Renal cortical epithelial cell (primary cell): ENCODE measurements at regions not wholly inside any gene's neighbourhood (a gene's known extent, or its start where the extent isn't known, plus 50 kb on each side); places are given as distances from the start of the nearest gene placed in this dataset.
"Not testable (repeated sequence)": the region's sequence is repeated elsewhere in the genome, so short reads cannot be mapped to it uniquely, and the experiment has no call there.

ENCODE experiments used
- DNase-seq: peaks from one replicate; pipeline ENCODE4 v3.0.0-alpha.2; 2011; ENCODE audit warnings: low read depth

GRCh38 chr4:27720010-27720766 lies 859.5 kb downstream of the STIM2 start:
- DNase-seq, result no peak

- DNase-seq, result no peak
These were observed 860.6 kb downstream of the STIM2 start for GRCh38 chr4:27721193-27721592.

GRCh38 chr4:27728892-27729291 lies 868.3 kb downstream of the STIM2 start:
- no peak for DNase-seq

GRCh38 chr4:27742816-27743215 lies 882.2 kb downstream of the STIM2 start:
- DNase-seq, result no peak

- no peak for DNase-seq
These were observed 899.3 kb downstream of the STIM2 start for GRCh38 chr4:27759611-27760575.

DNA sequence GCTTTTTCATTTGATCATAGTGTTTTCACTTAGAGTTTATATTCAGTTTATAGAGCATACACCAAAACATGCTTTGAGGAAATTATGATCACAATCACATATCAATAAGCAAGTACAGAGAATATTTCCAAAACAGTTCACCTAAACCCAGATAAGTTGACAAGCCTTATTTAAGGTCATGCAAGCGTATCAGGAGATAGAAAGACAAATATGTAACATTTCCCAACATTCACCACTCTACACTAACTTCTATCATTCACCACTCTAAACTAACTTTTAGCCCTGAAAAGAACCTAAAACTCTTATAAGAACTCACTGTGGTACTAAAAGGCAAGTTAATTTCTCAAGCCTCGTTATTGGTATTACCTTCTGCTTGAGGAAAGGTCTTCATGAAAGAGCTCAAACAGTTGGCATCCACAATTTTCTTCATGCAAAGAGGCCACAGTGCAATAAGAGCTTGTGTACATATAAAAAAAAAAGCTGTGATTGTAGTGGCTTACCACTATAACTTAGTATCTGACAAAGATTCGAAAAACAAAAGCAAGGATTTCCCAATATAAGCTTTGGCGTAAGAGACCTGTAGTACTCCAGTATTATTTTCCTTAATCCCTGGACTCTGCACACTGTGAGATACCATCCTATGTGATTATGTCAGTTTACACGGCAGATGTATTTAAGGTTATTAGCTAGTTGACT lies 903.3 kb downstream of the STIM2 start:
- DNase-seq, result no peak

DNA sequence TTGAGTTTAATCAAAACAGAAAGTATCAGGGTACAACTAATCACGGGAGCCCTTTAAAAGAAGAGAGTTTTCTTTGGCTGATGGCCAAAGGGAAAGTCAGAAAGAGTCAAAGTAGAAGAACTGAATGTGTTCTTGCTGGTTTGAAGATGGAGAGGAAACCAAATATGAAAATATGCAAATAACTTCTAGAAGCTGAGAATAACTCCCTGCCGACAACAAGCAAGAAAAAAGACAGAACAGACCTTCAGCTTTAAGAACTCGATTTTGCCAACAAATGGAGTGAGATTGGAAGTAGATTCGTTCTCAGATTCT lies 903.8 kb downstream of the STIM2 start:
- no peak for DNase-seq

GRCh38 chr4:27770895-27771294 lies 910.3 kb downstream of the STIM2 start:
- no peak for DNase-seq

DNA sequence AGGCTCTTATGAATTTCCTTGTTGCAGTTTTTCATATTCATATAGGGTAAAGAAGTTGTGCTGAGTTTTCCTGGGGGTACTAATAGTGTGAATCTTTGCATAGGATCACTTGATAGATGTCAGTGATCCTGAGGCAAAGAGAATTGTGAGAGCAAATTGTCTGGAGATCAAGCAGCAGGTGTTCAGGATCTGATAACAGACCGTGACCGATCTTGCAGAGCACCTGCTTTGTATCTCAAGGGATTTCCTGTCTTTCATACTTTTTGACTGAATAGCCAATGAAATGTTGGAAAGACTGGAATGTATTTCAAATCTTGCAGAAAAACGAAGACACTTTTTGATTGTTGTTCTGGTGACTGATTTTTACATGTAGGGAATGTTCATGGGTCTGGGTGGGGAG lies 914.5 kb downstream of the STIM2 start:
- DNase-seq, result no peak

GRCh38 chr4:27779827-27780226 lies 919.2 kb downstream of the STIM2 start:
- DNase-seq, result no peak

- DNase-seq, result no peak
These were observed 926.6 kb downstream of the STIM2 start for GRCh38 chr4:27787195-27787594.

- no peak for DNase-seq
These were observed 929.1 kb downstream of the STIM2 start for GRCh38 chr4:27789773-27790172.

- no peak for DNase-seq
These were observed 930.3 kb downstream of the STIM2 start for GRCh38 chr4:27790911-27791310.

DNA sequence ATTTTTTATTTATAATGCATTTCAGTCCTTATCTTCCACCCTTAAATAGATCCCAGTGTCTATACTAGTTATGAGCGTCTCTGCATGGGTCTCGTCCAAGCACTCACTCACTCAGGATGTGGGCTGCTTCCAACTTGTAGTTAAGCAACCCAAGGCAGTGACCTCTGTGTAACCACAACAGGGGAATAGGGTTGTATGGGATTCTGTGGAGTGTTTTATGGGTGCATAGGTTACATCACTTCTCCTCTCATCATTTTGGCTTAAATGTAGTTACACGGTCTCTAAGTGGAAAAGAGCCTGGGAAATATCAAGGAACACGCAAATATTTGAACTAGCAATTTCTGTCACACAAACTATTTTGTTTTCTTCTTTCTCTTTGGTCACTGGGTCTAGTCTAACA lies 931.0 kb downstream of the STIM2 start:
- no peak for DNase-seq

- DNase-seq, result no peak
These were observed 946.6 kb downstream of the STIM2 start for GRCh38 chr4:27807207-27807606.

DNA sequence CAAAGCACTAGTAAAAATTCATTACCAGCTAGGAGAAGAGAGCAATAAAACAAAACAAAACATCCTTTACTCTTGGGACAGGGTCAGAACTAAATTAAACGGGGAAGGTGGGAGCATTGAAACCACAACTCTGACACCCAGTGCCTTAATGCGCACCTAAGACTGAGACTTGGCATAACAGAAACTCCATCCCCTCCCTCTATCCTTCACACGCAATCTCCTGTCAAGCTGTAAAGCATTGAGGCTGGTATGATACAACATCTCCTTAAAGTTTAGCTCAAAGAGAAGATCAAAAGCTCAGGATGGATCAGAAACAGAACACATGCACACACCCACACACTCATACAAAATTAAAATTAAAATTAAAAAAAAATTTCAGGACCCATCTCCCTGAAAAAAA lies 951.3 kb downstream of the STIM2 start:
- DNase-seq, result no peak

GRCh38 chr4:27813226-27813625 lies 952.6 kb downstream of the STIM2 start:
- not testable (repeated sequence) for DNase-seq

GRCh38 chr4:27813699-27814425 lies 953.2 kb downstream of the STIM2 start:
- DNase-seq, result not testable (repeated sequence)

GRCh38 chr4:27819246-27819645 lies 958.6 kb downstream of the STIM2 start:
- no peak for DNase-seq

DNA sequence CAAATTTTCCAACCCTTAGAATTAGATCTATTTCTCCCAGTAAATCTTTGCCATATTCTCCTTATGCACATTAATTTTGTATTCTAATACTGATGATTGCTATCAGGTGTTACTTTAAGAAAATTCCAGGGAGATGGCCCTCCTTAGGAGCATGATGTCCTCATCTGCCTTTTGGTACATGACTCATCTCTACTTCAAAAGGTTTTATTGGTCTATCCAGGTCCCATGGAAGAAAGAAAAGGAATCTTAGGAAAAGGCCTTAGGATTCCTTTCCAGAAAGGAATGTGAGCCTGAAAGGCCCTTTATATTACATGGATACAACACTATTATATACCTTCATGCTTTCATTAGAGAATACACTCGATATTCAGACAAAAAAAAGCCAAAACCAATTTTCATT lies 968.2 kb downstream of the STIM2 start:
- DNase-seq, result no peak

DNA sequence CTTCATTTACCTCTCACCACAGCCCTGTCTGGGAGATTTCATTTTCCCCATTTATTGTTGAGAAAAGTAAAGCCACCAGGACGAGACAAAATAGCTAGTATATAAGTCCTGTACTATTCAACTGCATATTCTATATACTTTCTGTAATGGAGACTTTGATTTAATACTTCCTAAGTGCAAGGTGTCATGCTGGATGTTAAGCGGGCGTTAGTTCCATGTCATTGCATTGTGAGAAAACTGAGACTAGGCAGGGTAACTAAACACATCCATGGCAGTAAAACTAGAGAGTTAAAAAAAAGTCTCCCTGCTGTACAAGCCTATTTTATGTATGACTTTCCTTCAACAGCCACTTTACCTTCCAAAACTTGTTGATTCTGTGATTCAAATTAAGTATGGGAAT lies 969.6 kb downstream of the STIM2 start:
- DNase-seq, result no peak

DNA sequence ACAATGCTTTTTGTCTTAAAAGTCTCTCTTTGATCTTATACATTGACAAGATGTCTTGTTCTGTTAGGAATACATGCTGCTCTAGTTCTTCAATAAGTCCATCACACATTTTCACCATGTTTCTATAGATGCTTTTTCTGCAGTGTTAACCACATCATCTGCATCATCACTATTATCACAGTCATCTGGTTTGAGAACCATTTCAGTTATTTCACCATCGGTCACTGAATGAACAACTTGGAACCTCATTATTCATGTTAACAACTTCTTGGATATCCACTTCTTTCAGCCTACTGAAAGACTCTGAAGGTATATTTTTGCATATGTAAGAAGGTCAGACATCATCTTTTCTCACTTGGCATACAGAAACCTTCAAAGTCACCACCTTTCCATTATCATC lies 975.2 kb downstream of the STIM2 start:
- DNase-seq, result no peak
